Fibroblast of skin of scalp (primary cell): ENCODE measurements at regions not wholly inside any gene's neighbourhood (a gene's known extent, or its start where the extent isn't known, plus 50 kb on each side); places are given as distances from the start of the nearest gene placed in this dataset.

Source experiments
- DNase-seq: peaks from one replicate; pipeline ENCODE4 v3.0.0-alpha.2; 2013

GRCh38 chr2:172333235-172333977 lies 94.0 kb upstream of the ITGA6 start:
- DNase-seq, result no peak

- DNase-seq, result no peak
Measured at GRCh38 chr2:172333978-172334330, 93.4 kb upstream of the ITGA6 start.

- no peak for DNase-seq
Measured at GRCh38 chr2:172334988-172335387, 92.4 kb upstream of the ITGA6 start.

- DNase-seq, result no peak
Measured at GRCh38 chr2:172335736-172336135, 91.7 kb upstream of the ITGA6 start.

GRCh38 chr2:172336681-172337080 lies 90.7 kb upstream of the ITGA6 start:
- DNase-seq, result peak; percentile 54

GRCh38 chr2:172339371-172340010 lies 87.9 kb upstream of the ITGA6 start:
- DNase-seq, result no peak

- no peak for DNase-seq
Measured at GRCh38 chr2:172340394-172340793, 87.0 kb upstream of the ITGA6 start.

GRCh38 chr2:172342078-172342477 lies 85.3 kb upstream of the ITGA6 start:
- DNase-seq, result no peak

GRCh38 chr2:172342611-172343010 lies 84.8 kb upstream of the ITGA6 start:
- no peak for DNase-seq

GRCh38 chr2:172344159-172344558 lies 83.2 kb upstream of the ITGA6 start:
- no peak for DNase-seq

GRCh38 chr2:172345956-172346555 lies 81.3 kb upstream of the ITGA6 start:
- DNase-seq, result no peak

- DNase-seq, result no peak
Measured at GRCh38 chr2:172348555-172349288, 78.7 kb upstream of the ITGA6 start.

GRCh38 chr2:172350839-172351479 lies 76.4 kb upstream of the ITGA6 start:
- no peak for DNase-seq

- no peak for DNase-seq
Measured at GRCh38 chr2:172351586-172351985, 75.8 kb upstream of the ITGA6 start.

GRCh38 chr2:172354347-172354746 lies 73.0 kb upstream of the ITGA6 start:
- no peak for DNase-seq

GRCh38 chr2:172357442-172357841 lies 69.9 kb upstream of the ITGA6 start:
- DNase-seq, result no peak

GRCh38 chr2:172358691-172359556 lies 68.5 kb upstream of the ITGA6 start:
- DNase-seq, result no peak

GRCh38 chr2:172361360-172361759 lies 66.0 kb upstream of the ITGA6 start:
- peak; percentile 27 for DNase-seq

GRCh38 chr2:172361840-172362239 lies 65.5 kb upstream of the ITGA6 start:
- DNase-seq, result no peak

- DNase-seq, result no peak
Measured at GRCh38 chr2:172364261-172364660, 63.1 kb upstream of the ITGA6 start.

GRCh38 chr2:172366596-172367150 lies 60.7 kb upstream of the ITGA6 start:
- DNase-seq, result no peak
